Skeletal muscle satellite cell (primary cell): ENCODE measurements at regions not wholly inside any gene's neighbourhood (a gene's known extent, or its start where the extent isn't known, plus 50 kb on each side); places are given as distances from the start of the nearest gene placed in this dataset.

Experiments
- H3K27me3 ChIP-seq: 2 replicates; pipeline ENCODE4 v1.7.0; 2013; ENCODE audit warnings: low read length; ENCODE audit not compliant: control insufficient read depth, insufficient read depth
- H3K36me3 ChIP-seq: 2 replicates; pipeline ENCODE4 v1.7.0; 2013; ENCODE audit warnings: mild to moderate bottlenecking, control low read depth, low read length; ENCODE audit not compliant: insufficient read depth
- H3K4me1 ChIP-seq: 2 replicates; pipeline ENCODE4 v1.7.0; 2013; ENCODE audit warnings: low read length; ENCODE audit not compliant: control insufficient read depth, insufficient read depth
- H3K4me2 ChIP-seq: 2 replicates; pipeline ENCODE4 v1.7.0; 2013; ENCODE audit warnings: mild to moderate bottlenecking, low read length
- H3K4me3 ChIP-seq: 2 replicates; pipeline ENCODE4 v1.7.0; 2013; ENCODE audit warnings: low read length
- H3K9ac ChIP-seq: 2 replicates; pipeline ENCODE4 v1.7.0; 2013; ENCODE audit warnings: mild to moderate bottlenecking, low read depth, low read length, moderate library complexity
- H3K9me3 ChIP-seq: replicated peaks from 2 replicates; pipeline ENCODE4 v1.7.0; 2013; ENCODE audit warnings: mild to moderate bottlenecking, control low read depth, low read length

- no peaks in the 10 kb centered on the region for H3K27me3 ChIP-seq
- H3K4me2 ChIP-seq = no peak overlapping the region
- H3K4me1 ChIP-seq = peaks cover 23% of the 10 kb centered on the region
- no peak overlapping the region for H3K9ac ChIP-seq
- H3K4me3 ChIP-seq = no peak overlapping the region
- no peaks in the 10 kb centered on the region for H3K36me3 ChIP-seq
- no peaks in the 10 kb centered on the region for H3K9me3 ChIP-seq
Observed at GRCh38 chr6:164321297-164321696, 906.8 kb downstream of the QKI start.

- no peak overlapping the region for H3K9ac ChIP-seq
- H3K9me3 ChIP-seq = no peaks in the 10 kb centered on the region
- no peak overlapping the region for H3K4me2 ChIP-seq
- no peaks in the 10 kb centered on the region for H3K27me3 ChIP-seq
- H3K4me3 ChIP-seq = no peak overlapping the region
- H3K4me1 ChIP-seq = no peaks in the 10 kb centered on the region
- no peaks in the 10 kb centered on the region for H3K36me3 ChIP-seq
Observed at GRCh38 chr6:164315376-164315775, 900.9 kb downstream of the QKI start.

GRCh38 chr6:164308339-164308738, 893.8 kb downstream of the QKI start:
- peaks cover 12% of the 10 kb centered on the region for H3K4me1 ChIP-seq
- no peaks in the 10 kb centered on the region for H3K36me3 ChIP-seq
- H3K4me2 ChIP-seq = no peak overlapping the region
- no peak overlapping the region for H3K4me3 ChIP-seq
- no peaks in the 10 kb centered on the region for H3K9me3 ChIP-seq
- H3K9ac ChIP-seq = no peak overlapping the region
- H3K27me3 ChIP-seq = no peaks in the 10 kb centered on the region

GRCh38 chr6:164303102-164303964, 888.8 kb downstream of the QKI start:
- Histone ChIP-seq H3K4me2 (peak overlapping the region; percentile 47), H3K4me1 (peaks cover 24% of the 10 kb centered on the region), H3K27me3 (no peaks in the 10 kb centered on the region), H3K4me3 (peak overlapping the region; percentile 10), H3K9me3 (no peaks in the 10 kb centered on the region), H3K36me3 (no peaks in the 10 kb centered on the region), H3K9ac (peak overlapping the region; percentile 48)

GRCh38 chr6:164296411-164296810, 881.9 kb downstream of the QKI start:
- Histone ChIP-seq H3K27me3 (no peaks in the 10 kb centered on the region), H3K4me3 (no peak overlapping the region), H3K36me3 (no peaks in the 10 kb centered on the region), H3K4me1 (peaks cover 18% of the 10 kb centered on the region), H3K4me2 (peak overlapping the region; percentile 16), H3K9me3 (no peaks in the 10 kb centered on the region), H3K9ac (peak overlapping the region; percentile 42)

GRCh38 chr6:164294047-164294784, 879.7 kb downstream of the QKI start:
- Histone ChIP-seq H3K36me3 (no peaks in the 10 kb centered on the region), H3K4me1 (peaks cover 18% of the 10 kb centered on the region), H3K9me3 (no peaks in the 10 kb centered on the region), H3K9ac (no peak overlapping the region), H3K27me3 (no peaks in the 10 kb centered on the region), H3K4me3 (no peak overlapping the region), H3K4me2 (no peak overlapping the region)

GRCh38 chr6:164291224-164291623, 876.7 kb downstream of the QKI start:
- Histone ChIP-seq H3K4me3 (no peak overlapping the region), H3K4me1 (peaks cover 11% of the 10 kb centered on the region), H3K36me3 (no peaks in the 10 kb centered on the region), H3K4me2 (no peak overlapping the region), H3K9ac (no peak overlapping the region), H3K9me3 (no peaks in the 10 kb centered on the region), H3K27me3 (no peaks in the 10 kb centered on the region)

- no peak overlapping the region for H3K4me3 ChIP-seq
- peaks cover 11% of the 10 kb centered on the region for H3K4me1 ChIP-seq
- H3K27me3 ChIP-seq = no peaks in the 10 kb centered on the region
Observed at GRCh38 chr6:164290101-164290500, 875.6 kb downstream of the QKI start.

GRCh38 chr6:164286011-164286410, 871.5 kb downstream of the QKI start:
- Histone ChIP-seq H3K4me3 (no peak overlapping the region), H3K4me1 (peaks cover 11% of the 10 kb centered on the region), H3K36me3 (no peaks in the 10 kb centered on the region), H3K9me3 (no peaks in the 10 kb centered on the region), H3K27me3 (no peaks in the 10 kb centered on the region), H3K9ac (no peak overlapping the region), H3K4me2 (no peak overlapping the region)

More at GRCh38 chr6:164290101-164290500, 875.6 kb downstream of the QKI start:
- Histone ChIP-seq H3K9me3 (no peaks in the 10 kb centered on the region), H3K36me3 (no peaks in the 10 kb centered on the region), H3K4me2 (no peak overlapping the region), H3K9ac (no peak overlapping the region)

- Histone ChIP-seq H3K4me3 (no peak overlapping the region), H3K9ac (no peak overlapping the region), H3K4me2 (no peak overlapping the region), H3K4me1 (peaks cover 11% of the 10 kb centered on the region), H3K27me3 (no peaks in the 10 kb centered on the region), H3K36me3 (no peaks in the 10 kb centered on the region), H3K9me3 (no peaks in the 10 kb centered on the region)
Observed at GRCh38 chr6:164283574-164283973, 869.1 kb downstream of the QKI start.

GRCh38 chr6:164276211-164276610, 861.7 kb downstream of the QKI start:
- H3K9me3 ChIP-seq = no peaks in the 10 kb centered on the region
- H3K27me3 ChIP-seq = no peaks in the 10 kb centered on the region
- H3K4me3 ChIP-seq = no peak overlapping the region
- no peaks in the 10 kb centered on the region for H3K4me1 ChIP-seq
- H3K4me2 ChIP-seq = no peak overlapping the region
- H3K36me3 ChIP-seq = no peaks in the 10 kb centered on the region
- no peak overlapping the region for H3K9ac ChIP-seq
